GM23338 (cell line): ENCODE measurements at regions not wholly inside any gene's neighbourhood (a gene's known extent, or its start where the extent isn't known, plus 50 kb on each side); places are given as distances from the start of the nearest gene placed in this dataset.

Experiments
- ATAC-seq: fragments of 200-7000 bp; cut with Tn5 transposase; 3 replicates; pipeline ENCODE4 v1.9.1; 2020
- DNase-seq: peaks from one replicate; pipeline ENCODE4 v3.0.0-alpha.2; 2015; ENCODE audit warnings: low spot score
- H2AFZ ChIP-seq: fragments of 200-600 bp; sonication (generic); 2 replicates; pipeline ENCODE4 v1.8.0; 2016; ENCODE audit warnings: antibody characterized with exemption, mild to moderate bottlenecking, moderate library complexity
- H3F3A ChIP-seq: fragments of 200-600 bp; sonication (generic); replicated peaks from 2 replicates; pipeline ENCODE4 v1.8.0; 2017; ENCODE audit warnings: antibody characterized with exemption, mixed run types, low read depth
- H3K27ac ChIP-seq: fragments of 200-600 bp; sonication (generic); 2 replicates; pipeline ENCODE4 v1.6.1; 2016; ENCODE audit warnings: low read depth
- H3K27me3 ChIP-seq: fragments of 200-600 bp; sonication (generic); 2 replicates; pipeline ENCODE4 v1.8.0; 2016; ENCODE audit warnings: mild to moderate bottlenecking, mixed run types, moderate library complexity; ENCODE audit not compliant: insufficient read depth
- H3K36me3 ChIP-seq: fragments of 200-600 bp; sonication (generic); 2 replicates; pipeline ENCODE4 v1.8.0; 2016; ENCODE audit warnings: mild to moderate bottlenecking; ENCODE audit not compliant: insufficient read depth
- H3K4me1 ChIP-seq: fragments of 200-600 bp; sonication (generic); 2 replicates; pipeline ENCODE4 v1.8.0; 2016; ENCODE audit warnings: mild to moderate bottlenecking, moderate library complexity; ENCODE audit not compliant: insufficient read depth
- H3K4me2 ChIP-seq: fragments of 200-600 bp; sonication (generic); 2 replicates; pipeline ENCODE4 v1.7.1; 2017; ENCODE audit warnings: mixed run types
- H3K4me3 ChIP-seq: fragments of 200-600 bp; sonication (generic); 2 replicates; pipeline ENCODE4 v1.6.1; 2016; ENCODE audit warnings: mixed run types
- H3K79me2 ChIP-seq: fragments of 200-600 bp; sonication (generic); replicated peaks from 2 replicates; pipeline ENCODE4 v1.8.0; 2017; ENCODE audit warnings: mild to moderate bottlenecking; ENCODE audit not compliant: insufficient read depth
- H3K9me2 ChIP-seq: fragments of 200-600 bp; sonication (generic); 2 replicates; pipeline ENCODE4 v1.8.0; 2017; ENCODE audit not compliant: insufficient read depth
- H4K20me1 ChIP-seq: fragments of 200-600 bp; sonication (generic); replicated peaks from 2 replicates; pipeline ENCODE4 v1.8.0; 2017; ENCODE audit warnings: mild to moderate bottlenecking; ENCODE audit not compliant: insufficient read depth
- H3K27ac Mint-ChIP-seq: 2 replicates; pipeline ENCODE4 v1.8.0; 2020; ENCODE audit warnings: inconsistent platforms, mild to moderate bottlenecking, moderate library complexity, mixed read lengths
- H3K27me3 Mint-ChIP-seq: 3 replicates; pipeline ENCODE4 v1.8.0; 2022; ENCODE audit warnings: low read depth, mild to moderate bottlenecking, moderate library complexity, mixed read lengths, inconsistent platforms; ENCODE audit not compliant: insufficient read depth, poor library complexity
- H3K36me3 Mint-ChIP-seq: 3 replicates; pipeline ENCODE4 v1.8.0; 2021; ENCODE audit warnings: low read depth, mild to moderate bottlenecking, inconsistent platforms, moderate library complexity, mixed read lengths
- H3K4me1 Mint-ChIP-seq: 3 replicates; pipeline ENCODE4 v1.8.0; 2020; ENCODE audit warnings: mild to moderate bottlenecking, inconsistent platforms, mixed read lengths
- H3K4me3 Mint-ChIP-seq: 3 replicates; pipeline ENCODE4 v1.8.0; 2021; ENCODE audit warnings: moderate library complexity, mild to moderate bottlenecking, inconsistent platforms, mixed read lengths
- H3K9me3 Mint-ChIP-seq: 3 replicates; pipeline ENCODE4 v1.8.0; 2020; ENCODE audit warnings: moderate library complexity, mild to moderate bottlenecking, inconsistent platforms, mixed read lengths
- CTCF ChIP-seq, 2 experiments: fragments of 200-600 bp in 1 of 2; sonication (generic) in 1 of 2; conservative IDR thresholded peaks; 2 replicates each; pipeline versions ENCODE4 v1.5.1 to v1.6.1; 2016 to 2017; ENCODE audit warnings: antibody characterized with exemption in 2 of 2, low read depth in 2 of 2, mild to moderate bottlenecking in 2 of 2, moderate library complexity in 1 of 2
- EZH2phosphoT487 ChIP-seq: fragments of 200-600 bp; sonication (generic); IDR thresholded peaks from one replicate; pipeline ENCODE4 v1.8.1; 2018; ENCODE audit warnings: antibody characterized with exemption; ENCODE audit not compliant: unreplicated experiment
- NANOG ChIP-seq: IDR thresholded peaks from 2 replicates; pipeline ENCODE4 v1.6.1; 2016; ENCODE audit warnings: antibody characterized with exemption, borderline replicate concordance
- REST ChIP-seq: IDR thresholded peaks from one replicate; pipeline ENCODE4 v1.6.1; 2018; ENCODE audit warnings: antibody characterized with exemption; ENCODE audit not compliant: unreplicated experiment
- STAT1 ChIP-seq: IDR thresholded peaks from one replicate; pipeline ENCODE4 v1.6.1; 2016; ENCODE audit warnings: antibody characterized with exemption; ENCODE audit not compliant: unreplicated experiment
- ZNF462 ChIP-seq: fragments of 250-450 bp; sonication (Bioruptor Pico); IDR thresholded peaks from 2 replicates; pipeline ENCODE4 v1.5.0; 2020; ENCODE audit warnings: mild to moderate bottlenecking, moderate library complexity

GRCh38 chr10:4329225-4329624 is 496.8 kb upstream of the AKR1E2 start:
- DNase-seq (no peak), ATAC-seq (no peak)
- Histone ChIP-seq H3K4me2 (no peak overlapping the region), H3F3A (no peaks in the 10 kb centered on the region), H3K4me3 (no peak overlapping the region), H3K27ac (no peak overlapping the region), H3K4me1 (no peaks in the 10 kb centered on the region), H3K36me3 (no peaks in the 10 kb centered on the region), H2AFZ (no peak overlapping the region), H3K79me2 (no peaks in the 10 kb centered on the region), H3K27me3 (no peaks in the 10 kb centered on the region), H3K9me2 (peaks cover 5% of the 10 kb centered on the region; the same call in 1 of the 2 replicates), H4K20me1 (no peaks in the 10 kb centered on the region)
- TF ChIP-seq CTCF (conservative IDR thresholded peaks at IDR 0.05; ENCODE audit: low read depth in 2 of 2) (no peak), NANOG (no peak), REST (no peak)
- Mint-ChIP-seq H3K9me3 (no peaks in the 10 kb centered on the region), H3K27me3 (peaks cover 2% of the 10 kb centered on the region), H3K4me1 (no peaks in the 10 kb centered on the region), H3K4me3 (no peak overlapping the region), H3K27ac (no peak overlapping the region), H3K36me3 (no peaks in the 10 kb centered on the region)

- Histone ChIP-seq H3F3A (no peaks in the 10 kb centered on the region), H3K79me2 (no peaks in the 10 kb centered on the region), H3K4me2 (no peak overlapping the region), H3K9me2 (0 out of 2 replicates have a peak, but pooled peaks cover 3% of the 10 kb centered on the region), H3K4me3 (no peak overlapping the region), H3K27me3 (no peaks in the 10 kb centered on the region), H3K4me1 (no peaks in the 10 kb centered on the region), H3K27ac (no peak overlapping the region), H4K20me1 (no peaks in the 10 kb centered on the region), H3K36me3 (no peaks in the 10 kb centered on the region), H2AFZ (no peak overlapping the region)
- Mint-ChIP-seq H3K4me3 (no peak overlapping the region), H3K27me3 (peaks cover 2% of the 10 kb centered on the region), H3K36me3 (no peaks in the 10 kb centered on the region), H3K4me1 (no peaks in the 10 kb centered on the region), H3K9me3 (no peaks in the 10 kb centered on the region), H3K27ac (no peak overlapping the region)
- DNase-seq, result no peak
- ATAC-seq, result no peak
- no peak for TF ChIP-seq REST
- TF ChIP-seq ZNF462, result no peak
- TF ChIP-seq STAT1, result no peak
- TF ChIP-seq NANOG, result no peak
- no peak for TF ChIP-seq EZH2phosphoT487
Measured at GRCh38 chr10:4326647-4327046, 499.4 kb upstream of the AKR1E2 start.
